ENCODE measurements at regions not wholly inside any gene's neighbourhood (a gene's known extent, or its start where the extent isn't known, plus 50 kb on each side); places are given as distances from the start of the nearest gene placed in this dataset.

DNA sequence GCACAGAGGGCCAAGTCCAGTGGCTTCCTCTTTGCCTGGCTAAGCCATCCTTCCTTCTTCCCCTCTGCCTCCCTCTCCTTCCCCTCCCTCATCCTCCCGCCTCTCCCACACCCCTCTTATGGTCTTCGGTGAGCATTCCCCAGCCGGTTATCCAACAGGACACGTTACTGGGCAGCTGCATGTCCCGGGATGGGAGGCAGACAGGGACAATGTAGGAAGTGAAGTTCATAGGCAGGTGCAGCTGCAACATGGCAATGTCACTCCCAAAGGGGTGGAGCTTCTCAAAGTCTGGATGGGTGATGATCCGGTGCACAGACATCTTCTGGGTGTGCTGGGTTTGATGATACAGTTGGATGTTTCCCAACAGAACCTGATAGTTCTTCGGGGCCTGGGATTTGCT lies 71.4 kb upstream of the SPTLC1 start:
- no peak overlapping the region for H3K4me3 ChIP-seq (ENCODE audit: low read length)
- no peaks in the 10 kb centered on the region for H3K4me1 ChIP-seq (ENCODE audit: control insufficient read depth, insufficient read depth, low read length)
- no peaks in the 10 kb centered on the region for H3K27me3 ChIP-seq (ENCODE audit: control insufficient read depth, insufficient read depth, low read length)
- H3K36me3 ChIP-seq (ENCODE audit: control insufficient read depth, insufficient read depth, low read length) = no peaks in the 10 kb centered on the region
- DNase-seq = no peak
- no peak overlapping the region for H3K27ac ChIP-seq (ENCODE audit: low read length)
- WGBS (ENCODE audit: insufficient coverage, low lambda C conversion rate) = 100% methylated on average over 2 of the region's 7 CpGs
- no peaks in the 10 kb centered on the region for H3K9me3 ChIP-seq (ENCODE audit: control insufficient read depth, low read depth, low read length)

DNA sequence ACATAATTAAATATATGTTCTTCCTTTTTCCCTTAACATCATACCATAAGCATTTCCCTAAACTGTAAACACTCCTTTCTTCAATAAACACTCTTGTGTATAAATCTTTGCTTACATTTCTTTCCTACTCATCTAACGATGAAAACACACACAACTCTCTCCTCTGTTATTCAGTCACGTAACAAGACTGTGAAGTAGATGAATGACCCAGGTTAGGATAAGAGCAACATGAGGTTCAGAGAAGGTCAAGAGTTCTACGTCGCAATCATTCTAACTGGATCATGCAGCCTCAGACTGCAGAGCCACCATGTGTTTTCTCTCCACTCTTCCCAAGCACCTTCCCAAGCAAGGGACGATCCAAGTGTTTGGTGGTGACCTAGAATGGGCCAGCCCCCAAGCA lies 70.5 kb upstream of the SPTLC1 start:
- no peak overlapping the region for H3K4me3 ChIP-seq (ENCODE audit: low read length)
- no peaks in the 10 kb centered on the region for H3K9me3 ChIP-seq (ENCODE audit: control insufficient read depth, low read depth, low read length)
- no peaks in the 10 kb centered on the region for H3K4me1 ChIP-seq (ENCODE audit: control insufficient read depth, insufficient read depth, low read length)
- 60% methylated on average over 1 of the region's 5 CpGs for WGBS (ENCODE audit: insufficient coverage, low lambda C conversion rate)
- no peaks in the 10 kb centered on the region for H3K36me3 ChIP-seq (ENCODE audit: control insufficient read depth, insufficient read depth, low read length)
- DNase-seq = no peak
- H3K27ac ChIP-seq (ENCODE audit: low read length) = no peak overlapping the region
- H3K27me3 ChIP-seq (ENCODE audit: control insufficient read depth, insufficient read depth, low read length) = no peaks in the 10 kb centered on the region

DNA sequence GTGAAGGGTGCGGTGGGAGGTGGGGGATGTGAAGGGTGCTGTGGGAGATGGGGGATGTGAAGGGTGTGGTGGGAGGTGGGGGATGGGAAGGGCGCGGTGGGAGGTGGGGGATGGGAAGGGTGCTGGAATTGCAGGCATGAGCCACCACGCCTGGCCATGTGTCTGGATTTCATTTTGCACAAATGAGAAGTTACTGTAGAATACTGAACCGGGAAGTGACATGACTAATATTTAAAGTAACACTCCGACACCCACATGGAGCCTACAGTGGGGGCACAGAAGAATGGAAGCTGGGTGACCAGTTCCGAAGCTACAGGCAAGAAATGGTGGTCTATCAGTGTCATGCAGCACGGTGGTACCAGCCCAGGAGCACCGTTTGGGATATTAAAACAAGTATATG lies 69.9 kb upstream of the SPTLC1 start:
- Histone ChIP-seq H3K9me3 (ENCODE audit: control insufficient read depth, low read depth, low read length) (no peaks in the 10 kb centered on the region), H3K27me3 (ENCODE audit: control insufficient read depth, insufficient read depth, low read length) (no peaks in the 10 kb centered on the region), H3K4me3 (ENCODE audit: low read length) (no peak overlapping the region), H3K27ac (ENCODE audit: low read length) (no peak overlapping the region), H3K36me3 (ENCODE audit: control insufficient read depth, insufficient read depth, low read length) (no peaks in the 10 kb centered on the region), H3K4me1 (ENCODE audit: control insufficient read depth, insufficient read depth, low read length) (no peaks in the 10 kb centered on the region)
- no peak for DNase-seq
- no CpG with 5 or more reads among the region's 9 CpGs for WGBS (ENCODE audit: insufficient coverage, low lambda C conversion rate)

DNA sequence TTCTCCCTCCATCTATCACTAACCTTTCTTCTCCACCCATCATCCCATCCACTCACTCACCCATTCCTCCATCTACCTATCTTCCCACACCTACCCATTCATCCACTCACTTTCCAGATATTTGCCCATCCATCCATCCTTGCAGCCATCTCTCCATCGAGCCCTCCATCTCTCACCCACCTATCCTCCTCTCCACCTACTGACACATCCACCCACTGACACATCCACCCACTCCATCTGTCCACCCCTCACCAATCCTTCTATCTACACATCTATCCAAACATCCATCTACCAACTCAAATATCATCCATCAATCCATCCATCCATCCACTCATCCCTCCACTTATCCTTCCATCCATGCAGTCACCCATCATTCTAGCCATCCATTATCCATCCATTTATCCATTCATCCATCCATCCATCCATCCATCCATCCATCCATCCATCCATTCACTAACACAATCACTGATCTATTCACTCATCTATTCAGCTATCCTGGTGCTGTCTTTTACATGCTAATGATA lies 68.9 kb upstream of the SPTLC1 start:
- no CpG with 5 or more reads among the region's 1 CpG for WGBS (ENCODE audit: insufficient coverage, low lambda C conversion rate)
- no peaks in the 10 kb centered on the region for H3K36me3 ChIP-seq (ENCODE audit: control insufficient read depth, insufficient read depth, low read length)
- no peaks in the 10 kb centered on the region for H3K27me3 ChIP-seq (ENCODE audit: control insufficient read depth, insufficient read depth, low read length)
- no peaks in the 10 kb centered on the region for H3K9me3 ChIP-seq (ENCODE audit: control insufficient read depth, low read depth, low read length)
- no peak for DNase-seq
- no peaks in the 10 kb centered on the region for H3K4me1 ChIP-seq (ENCODE audit: control insufficient read depth, insufficient read depth, low read length)
- no peak overlapping the region for H3K4me3 ChIP-seq (ENCODE audit: low read length)
- no peak overlapping the region for H3K27ac ChIP-seq (ENCODE audit: low read length)

DNA sequence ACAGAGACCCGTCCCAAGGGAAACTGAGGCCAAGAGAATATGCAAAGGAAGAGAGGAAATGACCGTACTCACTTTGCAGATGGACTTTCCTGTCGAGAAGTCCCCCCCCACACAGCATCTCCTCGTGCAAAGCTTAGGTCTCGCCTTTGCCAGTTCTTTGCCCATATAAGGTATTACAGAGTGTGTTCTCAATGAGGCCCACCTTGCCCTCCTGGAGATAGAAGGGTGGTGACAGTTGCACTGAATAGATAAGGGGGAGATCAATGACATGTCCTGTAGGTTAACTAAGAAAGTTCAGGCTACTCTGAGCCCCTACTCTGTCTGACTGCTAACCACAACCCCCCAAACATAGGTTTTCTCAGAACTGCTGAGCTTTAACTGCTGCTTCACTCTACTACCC lies 68.2 kb upstream of the SPTLC1 start:
- Histone ChIP-seq H3K27me3 (ENCODE audit: control insufficient read depth, insufficient read depth, low read length) (no peaks in the 10 kb centered on the region), H3K4me1 (ENCODE audit: control insufficient read depth, insufficient read depth, low read length) (no peaks in the 10 kb centered on the region), H3K36me3 (ENCODE audit: control insufficient read depth, insufficient read depth, low read length) (no peaks in the 10 kb centered on the region), H3K9me3 (ENCODE audit: control insufficient read depth, low read depth, low read length) (no peaks in the 10 kb centered on the region), H3K27ac (ENCODE audit: low read length) (no peak overlapping the region), H3K4me3 (ENCODE audit: low read length) (no peak overlapping the region)
- WGBS (ENCODE audit: insufficient coverage, low lambda C conversion rate) = no CpG with 5 or more reads among the region's 5 CpGs
- DNase-seq = no peak

DNA sequence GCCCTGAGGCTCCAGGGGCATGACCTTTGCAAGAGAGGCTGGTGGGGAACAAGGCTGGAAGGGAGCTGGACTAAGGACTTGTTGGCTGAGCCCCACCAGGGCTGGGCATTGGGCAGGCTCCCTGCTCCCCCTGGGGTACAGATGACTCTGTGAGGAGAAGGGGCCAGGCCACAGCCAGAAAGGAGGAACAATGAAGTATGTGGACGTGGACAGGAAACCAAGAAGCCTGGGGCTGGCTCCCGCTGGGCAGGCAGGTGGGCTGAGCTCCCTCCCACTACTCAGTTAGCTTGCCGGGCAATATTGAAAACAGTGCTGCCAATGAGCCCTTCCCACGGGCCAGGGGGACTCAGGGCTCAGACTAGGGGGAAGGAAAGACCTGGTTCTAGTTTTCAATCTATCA lies 66.1 kb upstream of the SPTLC1 start:
- WGBS (ENCODE audit: insufficient coverage, low lambda C conversion rate) = no CpG with 5 or more reads among the region's 4 CpGs
- H3K4me1 ChIP-seq (ENCODE audit: control insufficient read depth, insufficient read depth, low read length) = no peaks in the 10 kb centered on the region
- H3K4me3 ChIP-seq (ENCODE audit: low read length) = no peak overlapping the region
- DNase-seq = no peak
- no peaks in the 10 kb centered on the region for H3K36me3 ChIP-seq (ENCODE audit: control insufficient read depth, insufficient read depth, low read length)
- no peak overlapping the region for H3K27ac ChIP-seq (ENCODE audit: low read length)
- no peaks in the 10 kb centered on the region for H3K9me3 ChIP-seq (ENCODE audit: control insufficient read depth, low read depth, low read length)
- H3K27me3 ChIP-seq (ENCODE audit: control insufficient read depth, insufficient read depth, low read length) = no peaks in the 10 kb centered on the region

DNA sequence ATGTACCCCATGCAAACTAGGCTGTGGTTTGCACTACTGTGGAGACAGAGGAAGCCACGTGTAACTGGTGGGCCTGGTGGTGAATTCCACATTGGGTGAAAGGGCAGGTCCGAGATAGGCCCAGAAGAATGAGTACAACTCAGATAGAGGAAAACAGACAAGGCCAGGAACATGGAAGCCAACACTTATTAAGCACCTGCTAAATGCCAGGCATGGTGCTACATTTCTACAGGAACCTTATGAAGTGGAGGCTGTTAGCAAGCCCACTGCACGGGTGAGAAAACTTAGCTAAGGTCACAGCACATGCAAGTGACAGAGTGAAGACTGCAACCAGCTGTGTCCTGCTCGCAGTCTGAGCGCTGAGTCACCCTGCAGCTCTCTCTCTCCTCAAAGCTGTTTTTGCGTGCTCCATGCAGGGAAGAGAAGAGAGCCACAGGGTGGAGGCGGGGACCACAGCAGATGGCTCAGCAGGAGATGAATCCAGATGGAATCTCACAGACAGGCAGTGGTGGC lies 65.5 kb upstream of the SPTLC1 start:
- H3K4me1 ChIP-seq (ENCODE audit: control insufficient read depth, insufficient read depth, low read length) = no peaks in the 10 kb centered on the region
- no peak for DNase-seq
- H3K27me3 ChIP-seq (ENCODE audit: control insufficient read depth, insufficient read depth, low read length) = no peaks in the 10 kb centered on the region
- H3K9me3 ChIP-seq (ENCODE audit: control insufficient read depth, low read depth, low read length) = no peaks in the 10 kb centered on the region
- H3K4me3 ChIP-seq (ENCODE audit: low read length) = no peak overlapping the region
- no peak overlapping the region for H3K27ac ChIP-seq (ENCODE audit: low read length)
- no peaks in the 10 kb centered on the region for H3K36me3 ChIP-seq (ENCODE audit: control insufficient read depth, insufficient read depth, low read length)
- WGBS (ENCODE audit: insufficient coverage, low lambda C conversion rate) = no CpG with 5 or more reads among the region's 7 CpGs

DNA sequence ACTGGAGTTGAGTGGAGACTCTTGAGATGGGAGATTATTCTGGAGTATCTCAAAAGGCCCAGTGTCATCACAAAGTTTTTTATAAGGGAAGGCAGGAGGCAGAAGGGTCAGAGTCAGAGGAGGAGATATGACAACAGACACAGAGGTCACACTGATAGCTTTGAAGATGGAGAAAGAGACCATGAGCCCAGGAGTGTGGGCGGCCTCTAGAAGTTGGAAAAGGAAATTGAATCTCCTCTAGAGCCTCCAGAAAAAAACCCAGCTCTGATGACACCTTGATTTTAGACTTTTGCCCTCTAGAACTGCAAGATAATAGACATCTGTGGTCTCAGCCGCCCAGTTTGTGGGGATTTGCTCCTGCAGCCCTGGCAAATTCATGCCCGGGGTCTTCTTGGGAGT lies 64.8 kb upstream of the SPTLC1 start:
- no peak overlapping the region for H3K27ac ChIP-seq (ENCODE audit: low read length)
- H3K4me1 ChIP-seq (ENCODE audit: control insufficient read depth, insufficient read depth, low read length) = no peaks in the 10 kb centered on the region
- H3K4me3 ChIP-seq (ENCODE audit: low read length) = no peak overlapping the region
- H3K27me3 ChIP-seq (ENCODE audit: control insufficient read depth, insufficient read depth, low read length) = no peaks in the 10 kb centered on the region
- no peaks in the 10 kb centered on the region for H3K9me3 ChIP-seq (ENCODE audit: control insufficient read depth, low read depth, low read length)
- H3K36me3 ChIP-seq (ENCODE audit: control insufficient read depth, insufficient read depth, low read length) = no peaks in the 10 kb centered on the region
- no CpG with 5 or more reads among the region's 3 CpGs for WGBS (ENCODE audit: insufficient coverage, low lambda C conversion rate)
- no peak for DNase-seq

DNA sequence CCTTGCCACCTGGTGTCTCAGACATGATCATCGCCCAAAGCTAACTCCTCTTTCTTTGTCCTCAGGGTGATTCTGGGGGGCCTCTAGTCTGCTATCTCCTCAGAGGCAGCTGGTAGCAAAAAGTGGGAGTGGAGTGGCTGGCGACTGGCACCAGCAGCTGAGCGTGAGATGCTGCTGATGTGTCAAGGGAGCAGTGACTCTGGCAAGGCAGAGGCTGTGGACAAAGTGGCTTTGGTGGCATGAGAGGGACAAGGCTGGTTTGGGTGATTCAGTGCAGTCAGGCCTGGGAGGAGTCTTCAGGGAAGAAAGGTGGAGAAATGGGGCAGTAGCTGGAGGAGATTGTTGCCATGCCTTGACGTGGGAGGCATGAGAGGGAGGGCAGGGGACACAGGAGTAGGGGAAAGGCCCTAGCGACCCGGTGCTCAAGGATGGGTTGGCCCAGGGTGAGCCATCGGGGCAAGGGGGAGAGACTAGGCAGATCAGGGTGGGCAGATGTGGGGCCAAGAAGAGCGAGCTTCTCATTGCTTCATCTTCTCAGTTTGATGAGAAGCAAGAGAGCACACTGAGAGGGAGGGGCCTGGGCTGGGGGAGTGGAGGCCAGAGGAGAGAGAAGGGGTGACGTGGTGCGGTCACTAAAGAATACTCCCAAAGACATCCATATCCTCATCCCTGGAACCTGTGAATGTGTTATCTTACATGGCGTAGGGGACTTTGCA lies 64.2 kb upstream of the SPTLC1 start:
- no peak for DNase-seq
- Histone ChIP-seq H3K36me3 (ENCODE audit: control insufficient read depth, insufficient read depth, low read length) (no peaks in the 10 kb centered on the region), H3K4me1 (ENCODE audit: control insufficient read depth, insufficient read depth, low read length) (no peaks in the 10 kb centered on the region), H3K27ac (ENCODE audit: low read length) (no peak overlapping the region), H3K9me3 (ENCODE audit: control insufficient read depth, low read depth, low read length) (no peaks in the 10 kb centered on the region), H3K27me3 (ENCODE audit: control insufficient read depth, insufficient read depth, low read length) (no peaks in the 10 kb centered on the region), H3K4me3 (ENCODE audit: low read length) (no peak overlapping the region)
- 100% methylated on average over 2 of the region's 11 CpGs for WGBS (ENCODE audit: insufficient coverage, low lambda C conversion rate)

DNA sequence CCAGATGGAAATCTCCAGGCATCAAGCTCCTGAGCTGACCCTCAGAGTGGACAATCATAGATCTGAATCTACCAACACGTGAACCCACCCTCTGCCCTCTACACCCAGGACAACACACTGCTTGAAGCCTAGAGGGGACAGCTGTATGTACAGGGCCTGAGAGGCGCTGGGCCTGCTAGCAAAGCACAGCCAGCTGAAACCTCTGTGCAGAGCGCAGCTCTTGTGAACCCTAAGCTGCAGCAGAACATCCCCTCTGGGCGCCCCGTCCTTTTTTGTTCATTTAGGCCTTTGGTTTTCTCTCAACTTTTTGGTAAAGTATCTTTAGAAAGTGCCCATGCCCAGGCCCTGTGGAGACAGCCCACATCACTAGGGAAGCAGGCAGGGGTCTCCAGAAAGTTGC lies 62.4 kb upstream of the SPTLC1 start:
- Histone ChIP-seq H3K9me3 (ENCODE audit: control insufficient read depth, low read depth, low read length) (peaks cover 4% of the 10 kb centered on the region), H3K36me3 (ENCODE audit: control insufficient read depth, insufficient read depth, low read length) (no peaks in the 10 kb centered on the region), H3K4me3 (ENCODE audit: low read length) (no peak overlapping the region), H3K27me3 (ENCODE audit: control insufficient read depth, insufficient read depth, low read length) (no peaks in the 10 kb centered on the region), H3K4me1 (ENCODE audit: control insufficient read depth, insufficient read depth, low read length) (no peaks in the 10 kb centered on the region), H3K27ac (ENCODE audit: low read length) (no peak overlapping the region)
- DNase-seq = no peak
- no CpG with 5 or more reads among the region's 5 CpGs for WGBS (ENCODE audit: insufficient coverage, low lambda C conversion rate)

DNA sequence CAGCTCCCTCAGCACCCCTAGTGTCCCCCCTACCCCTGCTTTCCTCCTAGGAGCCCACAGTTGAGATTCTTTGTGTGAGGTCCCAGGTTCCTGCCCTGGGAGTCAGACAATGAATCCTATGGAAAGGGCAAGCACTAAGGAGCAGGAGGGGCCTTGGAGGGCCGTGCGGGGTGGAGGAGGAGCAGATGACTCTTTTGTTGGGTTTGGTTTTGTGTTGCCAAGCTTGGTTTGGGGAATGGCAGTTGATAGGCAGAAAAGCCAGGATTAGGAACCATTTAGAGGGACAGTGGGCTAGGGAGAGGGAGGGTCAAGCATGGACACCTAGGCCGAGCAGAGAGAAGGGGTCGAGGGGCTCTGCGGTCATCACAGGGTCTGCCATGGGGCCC lies 61.6 kb upstream of the SPTLC1 start:
- no peak for DNase-seq
- H3K27ac ChIP-seq (ENCODE audit: low read length) = no peak overlapping the region
- H3K27me3 ChIP-seq (ENCODE audit: control insufficient read depth, insufficient read depth, low read length) = no peaks in the 10 kb centered on the region
- no peaks in the 10 kb centered on the region for H3K36me3 ChIP-seq (ENCODE audit: control insufficient read depth, insufficient read depth, low read length)
- no peak overlapping the region for H3K4me3 ChIP-seq (ENCODE audit: low read length)
- H3K4me1 ChIP-seq (ENCODE audit: control insufficient read depth, insufficient read depth, low read length) = no peaks in the 10 kb centered on the region
- no CpG with 5 or more reads among the region's 5 CpGs for WGBS (ENCODE audit: insufficient coverage, low lambda C conversion rate)
- H3K9me3 ChIP-seq (ENCODE audit: control insufficient read depth, low read depth, low read length) = peaks cover 4% of the 10 kb centered on the region

Data from large intestine (tissue), 3 donors.